Neural cell (in vitro differentiated cells): ENCODE measurements at regions not wholly inside any gene's neighbourhood (a gene's known extent, or its start where the extent isn't known, plus 50 kb on each side); places are given as distances from the start of the nearest gene placed in this dataset.

Experiments
- H2AFZ ChIP-seq: fragments of 200-600, 300-800 bp; sonication (generic), shearing (Covaris generic); 2 replicates; pipeline ENCODE4 v1.6.0; 2014; ENCODE audit warnings: low read depth, mild to moderate bottlenecking, antibody characterized with exemption, low read length, moderate library complexity
- H3F3A ChIP-seq: fragments of 200-600 bp; shearing (Covaris generic); 2 replicates; pipeline ENCODE4 v1.6.1; 2016; ENCODE audit warnings: mild to moderate bottlenecking, moderate library complexity, mixed read lengths, antibody characterized with exemption, low read length; ENCODE audit not compliant: insufficient read depth, poor library complexity, severe bottlenecking
- H3K27ac ChIP-seq: fragments of 200-600, 300-800 bp; sonication (generic), shearing (Covaris generic); 2 replicates; pipeline ENCODE4 v1.5.1; 2014; ENCODE audit warnings: mild to moderate bottlenecking, low read length, moderate library complexity
- H3K27me3 ChIP-seq: fragments of 300-800, 200-600 bp; sonication (generic), shearing (Covaris generic); 2 replicates; pipeline ENCODE4 v1.6.0; 2014; ENCODE audit warnings: mild to moderate bottlenecking, low read depth, low read length, moderate library complexity; ENCODE audit not compliant: insufficient read depth
- H3K36me3 ChIP-seq: fragments of 300-800, 200-600 bp; sonication (generic), shearing (Covaris generic); 2 replicates; pipeline ENCODE4 v1.5.1; 2014; ENCODE audit warnings: mild to moderate bottlenecking, antibody characterized with exemption, low read length, moderate library complexity; ENCODE audit not compliant: insufficient read depth
- H3K4me2 ChIP-seq: fragments of 300-800, 200-600 bp; sonication (generic), shearing (Covaris generic); 2 replicates; pipeline ENCODE4 v1.6.0; 2014; ENCODE audit warnings: mild to moderate bottlenecking, low read length
- H3K4me3 ChIP-seq: fragments of 300-800, 200-600 bp; sonication (generic), shearing (Covaris generic); 2 replicates; pipeline ENCODE4 v1.5.1; 2014; ENCODE audit warnings: mild to moderate bottlenecking, low read length, moderate library complexity
- H3K79me2 ChIP-seq: fragments of 200-600 bp; shearing (Covaris generic); replicated peaks from 2 replicates; pipeline ENCODE4 v1.6.0; 2014; ENCODE audit warnings: mild to moderate bottlenecking, low read length, moderate library complexity; ENCODE audit not compliant: insufficient read depth
- H3K9ac ChIP-seq: fragments of 300-800, 200-600 bp; sonication (generic), shearing (Covaris generic); 2 replicates; pipeline ENCODE4 v1.6.1; 2016; ENCODE audit warnings: mild to moderate bottlenecking, low read length, mixed read lengths
- H3K9me2 ChIP-seq: fragments of 200-600 bp; shearing (Covaris generic); 2 replicates; pipeline ENCODE4 v1.6.1; 2016; ENCODE audit warnings: mild to moderate bottlenecking, low read length, mixed read lengths; ENCODE audit not compliant: insufficient read depth
- H3K9me3 ChIP-seq: fragments of 200-600, 300-800 bp; sonication (generic), shearing (Covaris generic); 2 replicates; pipeline ENCODE4 v1.6.1; 2016; ENCODE audit warnings: mild to moderate bottlenecking, mixed run types, low read length, moderate library complexity, mixed read lengths
- H4K20me1 ChIP-seq: fragments of 200-600 bp; shearing (Covaris generic); 2 replicates; pipeline ENCODE4 v1.6.1; 2016; ENCODE audit warnings: mild to moderate bottlenecking, mixed run types; ENCODE audit not compliant: insufficient read depth
- MXI1 ChIP-seq: fragments of 450-650 bp; conservative IDR thresholded peaks from 2 replicates; pipeline ENCODE4 v1.6.1; 2014; ENCODE audit warnings: antibody characterized with exemption, mild to moderate bottlenecking; ENCODE audit not compliant: poor library complexity, severe bottlenecking
- POLR2AphosphoS5 ChIP-seq: IDR thresholded peaks from 2 replicates; pipeline ENCODE4 v1.6.1; 2012
- RAD21 ChIP-seq: fragments of 450-650 bp; conservative IDR thresholded peaks from 2 replicates; pipeline ENCODE4 v1.6.1; 2014; ENCODE audit warnings: antibody characterized with exemption, mild to moderate bottlenecking, moderate library complexity
- TAF1 ChIP-seq: IDR thresholded peaks from 2 replicates; pipeline ENCODE4 v1.6.1; 2012; ENCODE audit warnings: low read depth
- TF ChIP-seq, protein P1 (sequence below): fragments of 450-650 bp; IDR thresholded peaks from 2 replicates; pipeline ENCODE4 v1.5.1; 2014; ENCODE audit warnings: antibody characterized with exemption, mild to moderate bottlenecking, moderate library complexity; ENCODE audit not compliant: poor library complexity, severe bottlenecking
- TF ChIP-seq, protein P2 (sequence below): IDR thresholded peaks from 2 replicates; pipeline ENCODE4 v1.6.1; 2012; ENCODE audit warnings: borderline replicate concordance

DNA sequence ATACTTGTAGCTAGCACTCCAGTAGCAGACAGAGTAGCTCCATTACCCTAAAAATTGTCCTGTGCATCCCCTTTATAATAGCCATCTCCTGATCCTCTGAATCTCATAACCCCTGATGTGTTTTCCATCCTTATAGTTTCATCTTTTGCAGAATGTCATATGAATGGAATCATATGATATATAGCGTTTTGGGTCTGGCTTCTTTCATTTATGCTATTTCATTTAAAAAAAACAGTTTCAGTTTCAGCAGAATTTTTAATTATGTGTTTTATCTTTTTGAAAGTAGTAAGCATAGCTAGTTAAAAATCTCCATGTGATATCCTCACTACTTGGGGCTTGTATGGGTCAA lies 132.7 kb downstream of the KLF13 start:
- Histone ChIP-seq H3K9ac (no peak overlapping the region), H3K27me3 (no peaks in the 10 kb centered on the region), H4K20me1 (no peaks in the 10 kb centered on the region), H3K4me3 (no peak overlapping the region), H2AFZ (no peak overlapping the region), H3K36me3 (no peaks in the 10 kb centered on the region), H3F3A (no peaks in the 10 kb centered on the region), H3K79me2 (no peaks in the 10 kb centered on the region), H3K4me2 (no peak overlapping the region), H3K9me2 (no peaks in the 10 kb centered on the region), H3K27ac (no peak overlapping the region), H3K9me3 (no peaks in the 10 kb centered on the region)
- TF ChIP-seq TAF1, result no peak

DNA sequence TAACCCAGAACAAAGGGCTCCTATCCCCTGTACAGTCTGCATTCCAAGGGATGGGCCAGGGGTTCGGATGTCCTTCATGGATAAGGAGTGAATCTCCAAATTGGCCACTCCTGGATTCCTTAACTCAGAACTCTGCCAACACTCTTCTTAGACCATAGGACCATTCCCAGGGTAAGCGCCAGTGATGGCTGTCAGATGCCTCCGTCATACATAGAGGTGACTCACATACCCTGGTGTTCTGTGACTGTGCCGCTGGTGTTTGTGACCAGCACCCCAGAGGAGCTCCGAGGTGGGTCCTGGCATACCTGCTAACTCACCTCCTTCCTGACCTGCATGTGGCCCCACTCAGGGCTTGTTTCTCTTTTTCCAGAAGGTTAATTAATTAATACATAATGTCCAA lies 134.7 kb downstream of the KLF13 start:
- Histone ChIP-seq H3K79me2 (no peaks in the 10 kb centered on the region), H2AFZ (no peak overlapping the region), H3K27me3 (no peaks in the 10 kb centered on the region), H3K4me2 (no peak overlapping the region), H3K9me2 (no peaks in the 10 kb centered on the region), H3K9ac (no peak overlapping the region), H3K36me3 (no peaks in the 10 kb centered on the region), H3K9me3 (no peaks in the 10 kb centered on the region), H3K27ac (no peak overlapping the region), H4K20me1 (no peaks in the 10 kb centered on the region), H3F3A (no peaks in the 10 kb centered on the region), H3K4me3 (no peak overlapping the region)
- TF ChIP-seq POLR2AphosphoS5 (no peak), MXI1 (no peak)
- TF ChIP-seq, protein P1, sequence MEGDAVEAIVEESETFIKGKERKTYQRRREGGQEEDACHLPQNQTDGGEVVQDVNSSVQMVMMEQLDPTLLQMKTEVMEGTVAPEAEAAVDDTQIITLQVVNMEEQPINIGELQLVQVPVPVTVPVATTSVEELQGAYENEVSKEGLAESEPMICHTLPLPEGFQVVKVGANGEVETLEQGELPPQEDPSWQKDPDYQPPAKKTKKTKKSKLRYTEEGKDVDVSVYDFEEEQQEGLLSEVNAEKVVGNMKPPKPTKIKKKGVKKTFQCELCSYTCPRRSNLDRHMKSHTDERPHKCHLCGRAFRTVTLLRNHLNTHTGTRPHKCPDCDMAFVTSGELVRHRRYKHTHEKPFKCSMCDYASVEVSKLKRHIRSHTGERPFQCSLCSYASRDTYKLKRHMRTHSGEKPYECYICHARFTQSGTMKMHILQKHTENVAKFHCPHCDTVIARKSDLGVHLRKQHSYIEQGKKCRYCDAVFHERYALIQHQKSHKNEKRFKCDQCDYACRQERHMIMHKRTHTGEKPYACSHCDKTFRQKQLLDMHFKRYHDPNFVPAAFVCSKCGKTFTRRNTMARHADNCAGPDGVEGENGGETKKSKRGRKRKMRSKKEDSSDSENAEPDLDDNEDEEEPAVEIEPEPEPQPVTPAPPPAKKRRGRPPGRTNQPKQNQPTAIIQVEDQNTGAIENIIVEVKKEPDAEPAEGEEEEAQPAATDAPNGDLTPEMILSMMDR, result no peak
- TF ChIP-seq, protein P2, sequence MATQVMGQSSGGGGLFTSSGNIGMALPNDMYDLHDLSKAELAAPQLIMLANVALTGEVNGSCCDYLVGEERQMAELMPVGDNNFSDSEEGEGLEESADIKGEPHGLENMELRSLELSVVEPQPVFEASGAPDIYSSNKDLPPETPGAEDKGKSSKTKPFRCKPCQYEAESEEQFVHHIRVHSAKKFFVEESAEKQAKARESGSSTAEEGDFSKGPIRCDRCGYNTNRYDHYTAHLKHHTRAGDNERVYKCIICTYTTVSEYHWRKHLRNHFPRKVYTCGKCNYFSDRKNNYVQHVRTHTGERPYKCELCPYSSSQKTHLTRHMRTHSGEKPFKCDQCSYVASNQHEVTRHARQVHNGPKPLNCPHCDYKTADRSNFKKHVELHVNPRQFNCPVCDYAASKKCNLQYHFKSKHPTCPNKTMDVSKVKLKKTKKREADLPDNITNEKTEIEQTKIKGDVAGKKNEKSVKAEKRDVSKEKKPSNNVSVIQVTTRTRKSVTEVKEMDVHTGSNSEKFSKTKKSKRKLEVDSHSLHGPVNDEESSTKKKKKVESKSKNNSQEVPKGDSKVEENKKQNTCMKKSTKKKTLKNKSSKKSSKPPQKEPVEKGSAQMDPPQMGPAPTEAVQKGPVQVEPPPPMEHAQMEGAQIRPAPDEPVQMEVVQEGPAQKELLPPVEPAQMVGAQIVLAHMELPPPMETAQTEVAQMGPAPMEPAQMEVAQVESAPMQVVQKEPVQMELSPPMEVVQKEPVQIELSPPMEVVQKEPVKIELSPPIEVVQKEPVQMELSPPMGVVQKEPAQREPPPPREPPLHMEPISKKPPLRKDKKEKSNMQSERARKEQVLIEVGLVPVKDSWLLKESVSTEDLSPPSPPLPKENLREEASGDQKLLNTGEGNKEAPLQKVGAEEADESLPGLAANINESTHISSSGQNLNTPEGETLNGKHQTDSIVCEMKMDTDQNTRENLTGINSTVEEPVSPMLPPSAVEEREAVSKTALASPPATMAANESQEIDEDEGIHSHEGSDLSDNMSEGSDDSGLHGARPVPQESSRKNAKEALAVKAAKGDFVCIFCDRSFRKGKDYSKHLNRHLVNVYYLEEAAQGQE, result no peak

DNA sequence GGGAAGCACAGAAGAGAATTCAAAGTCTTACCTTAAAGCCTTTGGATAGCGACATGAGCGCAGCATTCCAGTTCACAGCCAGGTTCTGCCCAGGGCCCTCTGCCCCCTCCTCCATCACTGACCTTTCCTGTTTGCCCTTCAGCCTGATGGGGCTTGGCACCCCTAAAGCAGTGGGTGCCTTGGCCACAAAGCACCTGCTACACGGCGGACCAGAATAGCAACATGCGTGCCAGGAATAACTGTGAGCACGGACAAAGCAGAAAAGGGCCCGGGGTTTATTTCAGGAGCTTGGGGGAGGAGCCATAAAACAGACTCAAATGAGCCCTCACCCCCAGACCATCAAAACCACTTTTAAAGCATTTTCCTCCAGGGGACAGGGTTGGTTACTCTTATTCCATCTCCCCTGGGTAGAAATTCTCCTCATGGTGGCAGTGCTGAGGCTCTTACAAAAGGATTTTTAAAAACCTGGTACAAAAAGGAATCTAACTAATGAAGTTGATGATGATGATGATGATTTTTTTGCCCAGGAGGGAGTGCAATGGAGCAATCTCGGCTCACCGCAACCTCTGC lies 135.4 kb downstream of the KLF13 start:
- H3K27ac ChIP-seq, result no peak overlapping the region
- no peaks in the 10 kb centered on the region for H3K79me2 ChIP-seq
- H2AFZ ChIP-seq, result no peak overlapping the region
- no peaks in the 10 kb centered on the region for H3K9me2 ChIP-seq
- H3F3A ChIP-seq, result no peaks in the 10 kb centered on the region
- no peaks in the 10 kb centered on the region for H4K20me1 ChIP-seq
- no peak for TF ChIP-seq RAD21
- no peaks in the 10 kb centered on the region for H3K27me3 ChIP-seq
- no peaks in the 10 kb centered on the region for H3K9me3 ChIP-seq
- H3K36me3 ChIP-seq, result no peaks in the 10 kb centered on the region
- no peak overlapping the region for H3K4me2 ChIP-seq
- H3K9ac ChIP-seq, result no peak overlapping the region
- no peak overlapping the region for H3K4me3 ChIP-seq
